Mesodermal cell (in vitro differentiated cells): ENCODE measurements at regions not wholly inside any gene's neighbourhood (a gene's known extent, or its start where the extent isn't known, plus 50 kb on each side); places are given as distances from the start of the nearest gene placed in this dataset.
"Not testable (repeated sequence)": the region's sequence is repeated elsewhere in the genome, so short reads cannot be mapped to it uniquely, and the experiment has no call there.

Source experiments
- H3K27ac ChIP-seq: 2 replicates; pipeline ENCODE4 v1.7.0; 2013; ENCODE audit warnings: mild to moderate bottlenecking, low read depth, low read length, moderate library complexity; ENCODE audit not compliant: severe bottlenecking
- H3K36me3 ChIP-seq: 2 replicates; pipeline ENCODE4 v1.7.1; 2013; ENCODE audit warnings: mild to moderate bottlenecking, low read length, moderate library complexity; ENCODE audit not compliant: control insufficient read depth, insufficient read depth
- H3K4me1 ChIP-seq: one replicate; pipeline ENCODE4 v1.7.1; 2013; ENCODE audit warnings: mild to moderate bottlenecking, low read length; ENCODE audit not compliant: insufficient read depth, control insufficient read depth, poor library complexity, severe bottlenecking
- H3K4me3 ChIP-seq: 2 replicates; pipeline ENCODE4 v1.7.0; 2013; ENCODE audit warnings: low read length, control low read depth, mild to moderate bottlenecking; ENCODE audit not compliant: insufficient read depth, poor library complexity, severe bottlenecking; ENCODE audit errors: extremely low read depth
- H3K9me3 ChIP-seq: 2 replicates; pipeline ENCODE4 v1.7.1; 2013; ENCODE audit warnings: mild to moderate bottlenecking, low read length, moderate library complexity; ENCODE audit not compliant: control insufficient read depth
- WGBS, 2 experiments: methylation state at CpG; one replicate each; pipeline ENCODE4 v1.1.5; 2013; ENCODE audit warnings: missing lambda C conversion rate in 2 of 2; ENCODE audit not compliant: insufficient coverage in 2 of 2; 5-methylcytosine and 5-hydroxymethylcytosine counted together

DNA sequence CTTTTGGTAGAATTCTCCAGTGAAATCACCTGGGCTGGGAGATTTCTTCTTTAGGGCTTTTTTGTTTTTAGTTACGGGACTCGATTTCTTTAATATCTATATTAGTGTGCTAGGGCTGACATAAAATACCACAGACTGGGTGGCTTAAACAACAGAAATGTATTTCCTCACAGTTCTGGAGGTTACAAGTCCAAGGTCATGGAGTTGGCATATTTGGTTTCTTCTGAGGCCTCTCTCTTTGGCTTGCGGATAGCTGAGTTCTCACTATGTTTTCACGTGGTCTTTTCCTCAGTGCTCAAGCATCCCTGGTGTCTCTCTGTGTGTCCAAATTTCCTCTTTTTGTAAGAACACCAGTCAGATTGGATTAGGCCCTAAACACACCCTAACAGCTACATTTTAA is 208.5 kb upstream of the DTNA start:
- Histone ChIP-seq H3K4me1 (no peaks in the 10 kb centered on the region), H3K27ac (no peak overlapping the region), H3K36me3 (no peaks in the 10 kb centered on the region), H3K9me3 (no peaks in the 10 kb centered on the region), H3K4me3 (no peak overlapping the region)
- WGBS, 2 experiments, result 71 to 82% methylated on average over 2 of the region's 4 CpGs

DNA sequence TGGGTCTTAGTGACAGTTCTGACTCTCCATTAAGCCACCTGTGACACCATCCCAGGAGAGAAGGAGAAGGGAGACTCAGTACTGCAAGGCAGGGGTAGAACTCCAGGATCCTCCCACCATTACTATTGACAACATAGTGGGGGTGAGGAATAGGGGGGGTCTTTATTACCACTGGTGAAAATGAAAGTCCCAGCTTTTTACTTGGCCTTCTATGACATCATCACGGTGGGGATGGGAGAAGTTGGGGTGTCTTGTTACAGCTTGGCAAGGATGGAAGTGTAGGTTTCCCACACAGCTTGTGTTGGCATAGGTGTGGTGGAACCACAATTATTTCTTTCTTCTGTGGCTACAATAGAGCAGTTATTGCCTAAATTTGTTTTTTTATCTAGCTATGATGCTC is 203.9 kb upstream of the DTNA start:
- H3K9me3 ChIP-seq, result no peaks in the 10 kb centered on the region
- WGBS, 2 experiments, result 100% methylated on average over 1 of the region's 1 CpG
- no peak overlapping the region for H3K4me3 ChIP-seq

DNA sequence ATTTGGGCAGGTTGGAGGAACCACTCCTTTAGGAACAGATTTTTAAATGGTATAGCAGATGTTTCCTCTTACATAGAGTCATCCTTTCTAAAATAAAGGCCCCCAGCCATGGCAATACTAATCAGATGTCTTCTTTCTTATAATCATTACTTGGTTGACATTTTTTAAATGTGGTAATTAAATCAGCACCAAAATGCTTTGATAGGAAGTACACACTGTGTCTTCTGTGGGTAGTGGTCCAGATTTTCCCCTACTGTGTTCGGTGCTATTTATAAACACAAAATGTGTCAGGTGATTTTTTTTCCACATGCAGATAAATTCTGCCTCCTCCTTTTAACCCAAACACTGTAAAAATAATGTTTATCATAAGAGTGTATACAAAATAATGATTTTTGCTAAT is 200.9 kb upstream of the DTNA start:
- WGBS, 2 experiments, result no CpG with 5 or more reads among the region's 1 CpG
- Histone ChIP-seq H3K9me3 (no peaks in the 10 kb centered on the region), H3K4me3 (no peak overlapping the region)

More for the DNA sequence above, 203.9 kb upstream of the DTNA start:
- no peak overlapping the region for H3K27ac ChIP-seq
- no peaks in the 10 kb centered on the region for H3K4me1 ChIP-seq
- H3K36me3 ChIP-seq, result no peaks in the 10 kb centered on the region

GRCh38 chr18:34509879-34510586 is 200.1 kb upstream of the DTNA start:
- no peak overlapping the region for H3K27ac ChIP-seq
- WGBS, 2 experiments, result no CpG with 5 or more reads among the region's 7 CpGs
- H3K4me1 ChIP-seq, result no peaks in the 10 kb centered on the region
- no peaks in the 10 kb centered on the region for H3K36me3 ChIP-seq
- H3K9me3 ChIP-seq, result no peaks in the 10 kb centered on the region
- H3K4me3 ChIP-seq, result no peak overlapping the region

More for the DNA sequence above, 200.9 kb upstream of the DTNA start:
- Histone ChIP-seq H3K4me1 (no peaks in the 10 kb centered on the region), H3K36me3 (no peaks in the 10 kb centered on the region), H3K27ac (no peak overlapping the region)

DNA sequence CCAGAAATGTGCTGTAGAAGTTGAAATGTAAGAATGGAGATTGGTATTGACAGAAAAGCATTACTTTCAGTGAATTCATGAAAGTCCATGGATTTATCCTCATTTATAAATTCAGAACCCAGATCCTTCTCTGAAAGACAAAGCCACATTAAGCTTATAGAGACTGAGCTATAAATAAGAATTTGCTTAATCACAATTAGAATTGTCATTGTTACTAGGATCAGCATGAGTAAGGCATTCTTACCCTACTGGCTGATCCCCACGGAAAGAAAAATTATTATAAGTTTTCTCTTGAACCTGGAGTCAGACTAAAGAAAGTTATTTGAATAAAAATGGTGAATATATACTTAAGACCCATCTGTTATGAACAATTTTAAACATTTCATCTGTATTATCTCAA is 199.2 kb upstream of the DTNA start:
- H3K27ac ChIP-seq, result no peak overlapping the region
- no peaks in the 10 kb centered on the region for H3K36me3 ChIP-seq
- H3K9me3 ChIP-seq, result no peaks in the 10 kb centered on the region
- H3K4me1 ChIP-seq, result no peaks in the 10 kb centered on the region
- H3K4me3 ChIP-seq, result no peak overlapping the region
- WGBS, 2 experiments, result no CpG with 5 or more reads among the region's 1 CpG

- H3K4me1 ChIP-seq, result no peaks in the 10 kb centered on the region
- H3K27ac ChIP-seq, result no peak overlapping the region
- no peak overlapping the region for H3K4me3 ChIP-seq
- H3K36me3 ChIP-seq, result no peaks in the 10 kb centered on the region
- no peaks in the 10 kb centered on the region for H3K9me3 ChIP-seq
Measured at GRCh38 chr18:34511435-34511834, 198.7 kb upstream of the DTNA start.

DNA sequence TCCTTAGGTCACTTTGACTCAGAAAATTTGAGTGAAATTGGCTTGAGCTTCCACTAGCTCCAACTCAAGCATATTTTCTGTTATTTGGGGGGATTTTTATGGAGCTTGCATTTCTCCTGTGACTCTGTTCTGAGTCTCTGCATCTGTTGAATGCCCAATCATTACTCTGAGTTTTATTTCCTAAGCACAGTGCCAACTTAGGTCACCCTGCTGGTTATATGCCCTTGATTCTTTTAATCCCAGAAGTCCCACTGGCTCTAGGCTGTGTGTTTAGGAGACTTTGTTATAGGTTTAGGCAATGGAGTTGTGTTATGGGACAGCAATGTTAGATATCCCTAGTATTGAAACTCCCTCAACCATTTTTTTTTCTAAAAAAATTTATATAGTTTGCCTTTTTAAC is 198.2 kb upstream of the DTNA start:
- Histone ChIP-seq H3K27ac (no peak overlapping the region), H3K4me3 (no peak overlapping the region), H3K9me3 (no peaks in the 10 kb centered on the region), H3K36me3 (no peaks in the 10 kb centered on the region), H3K4me1 (no peaks in the 10 kb centered on the region)

DNA sequence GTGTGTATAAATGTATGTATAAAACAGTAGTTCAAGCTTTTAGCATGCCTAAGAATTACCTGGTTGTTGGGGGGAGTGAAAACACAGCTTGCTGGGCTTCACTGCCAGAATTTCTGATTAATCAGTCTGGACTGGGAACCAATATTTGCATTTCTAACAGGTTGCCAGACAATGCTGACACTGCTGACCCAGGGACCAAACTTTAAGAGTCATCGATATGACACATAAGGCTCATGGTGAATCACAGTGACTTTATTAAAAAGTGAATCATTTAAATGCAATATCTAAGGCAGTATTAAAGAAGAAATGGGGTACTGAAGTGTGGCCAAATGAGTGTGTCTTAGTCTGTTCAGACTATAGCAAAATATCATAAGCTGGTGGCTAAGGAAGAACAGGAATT is 195.9 kb upstream of the DTNA start:
- H3K27ac ChIP-seq, result no peak overlapping the region
- no peak overlapping the region for H3K4me3 ChIP-seq
- H3K4me1 ChIP-seq, result no peaks in the 10 kb centered on the region
- 86% methylated on average over 1 of the region's 1 CpG; no CpG with 5 or more reads in 1 of the 2 experiments for whole genome bisulfite sequencing, 2 experiments
- H3K36me3 ChIP-seq, result no peaks in the 10 kb centered on the region
- no peaks in the 10 kb centered on the region for H3K9me3 ChIP-seq

- Histone ChIP-seq H3K36me3 (no peaks in the 10 kb centered on the region), H3K27ac (no peak overlapping the region), H3K9me3 (no peaks in the 10 kb centered on the region), H3K4me1 (no peaks in the 10 kb centered on the region), H3K4me3 (no peak overlapping the region)
- WGBS, 2 experiments, result no CpG with 5 or more reads among the region's 1 CpG
Measured at GRCh38 chr18:34514957-34515356, 195.1 kb upstream of the DTNA start.

DNA sequence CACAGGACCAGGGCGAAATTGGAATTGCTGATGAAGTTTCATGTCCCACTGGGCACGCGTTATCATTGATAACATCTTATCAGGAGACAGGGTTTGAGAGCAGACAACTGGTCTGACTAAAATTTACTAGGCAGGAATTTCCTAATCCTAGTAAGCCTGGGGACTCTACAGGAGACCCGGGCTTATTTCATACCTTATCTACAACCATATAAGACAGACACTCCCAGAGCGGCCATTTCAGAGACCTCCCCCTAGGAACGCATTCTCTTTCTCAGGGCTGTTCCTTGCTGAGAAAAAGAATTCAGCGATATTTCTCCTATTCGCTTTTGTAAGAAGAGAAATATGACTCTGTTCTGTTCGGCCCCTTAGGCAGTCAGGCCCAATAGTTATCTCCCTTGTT is 193.7 kb upstream of the DTNA start:
- H3K4me1 ChIP-seq, H3K27ac ChIP-seq, H3K36me3 ChIP-seq, H3K4me3 ChIP-seq, H3K9me3 ChIP-seq: not testable (repeated sequence)
- WGBS, 2 experiments, result 84 to 88% methylated on average over 6 to 8 of the region's 9 CpGs

DNA sequence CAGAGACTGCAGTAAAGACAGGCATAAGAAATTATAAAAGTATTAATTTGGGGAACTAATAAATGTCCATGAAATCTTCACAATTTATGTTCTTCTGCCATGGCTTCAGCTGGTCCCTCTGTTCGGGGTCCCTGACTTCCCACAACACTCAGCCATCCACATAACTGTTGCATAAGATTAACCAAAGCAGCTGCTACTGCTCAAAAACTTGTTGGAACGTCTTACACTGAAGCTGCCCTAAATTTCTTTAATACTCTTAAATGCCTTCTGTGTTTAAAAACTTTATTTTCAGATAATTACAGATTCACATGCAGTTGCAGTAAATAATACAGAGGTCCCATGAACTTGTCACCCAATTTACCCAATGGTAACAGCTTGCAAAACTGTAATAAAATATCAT is 193.1 kb upstream of the DTNA start:
- H3K4me1 ChIP-seq, H3K4me3 ChIP-seq, H3K27ac ChIP-seq, H3K9me3 ChIP-seq, H3K36me3 ChIP-seq: not testable (repeated sequence)
- WGBS, 2 experiments, result 75 to 95% methylated on average over 1 to 2 of the region's 2 CpGs
